GM13977 (cell line): ENCODE measurements at regions not wholly inside any gene's neighbourhood (a gene's known extent, or its start where the extent isn't known, plus 50 kb on each side); places are given as distances from the start of the nearest gene placed in this dataset.

ENCODE experiments used
- DNase-seq: peaks from one replicate; pipeline ENCODE4 v3.0.0; 2012; ENCODE audit warnings: low spot score
- in situ Hi-C: fragments of 300-500 bp; cut with MboI; formaldehyde crosslinking; loops from one replicate; pipeline ENCODE4 v1.12.0; 2022; ENCODE audit warnings: low sequenced_read_pairs, low pct_unique_long_range_greater_than_20kb, mixed read lengths, inconsistent platforms; ENCODE audit not compliant: unreplicated experiment
- TF ChIP-seq, protein P1 (sequence below): IDR thresholded peaks from 2 replicates; pipeline ENCODE4 v1.5.1; 2012; ENCODE audit warnings: mild to moderate bottlenecking, control low read depth; ENCODE audit not compliant: insufficient read depth; ENCODE audit errors: extremely low read depth, missing control alignments

DNA sequence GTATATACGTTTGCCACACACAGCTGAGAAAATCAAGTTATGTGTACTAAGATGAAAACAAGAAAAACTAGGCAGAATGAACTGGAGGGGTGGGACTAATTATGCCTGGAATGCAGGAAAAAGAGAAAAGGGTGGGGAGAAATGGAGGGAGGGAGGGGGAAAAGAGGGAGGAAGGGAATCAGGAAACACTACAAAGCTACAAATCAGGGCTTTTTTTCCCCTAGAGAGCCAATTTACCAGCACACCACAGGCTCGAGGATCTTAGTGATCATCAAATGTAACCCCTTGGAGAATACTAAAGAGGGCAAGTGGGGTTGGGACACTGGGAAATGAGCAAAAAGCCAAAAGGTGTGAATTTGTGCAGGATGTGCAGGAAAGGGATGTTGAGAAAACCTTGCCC, 451.9 kb downstream of the SMARCA1 start:
- DNase-seq, result no peak
- TF ChIP-seq, protein P1, sequence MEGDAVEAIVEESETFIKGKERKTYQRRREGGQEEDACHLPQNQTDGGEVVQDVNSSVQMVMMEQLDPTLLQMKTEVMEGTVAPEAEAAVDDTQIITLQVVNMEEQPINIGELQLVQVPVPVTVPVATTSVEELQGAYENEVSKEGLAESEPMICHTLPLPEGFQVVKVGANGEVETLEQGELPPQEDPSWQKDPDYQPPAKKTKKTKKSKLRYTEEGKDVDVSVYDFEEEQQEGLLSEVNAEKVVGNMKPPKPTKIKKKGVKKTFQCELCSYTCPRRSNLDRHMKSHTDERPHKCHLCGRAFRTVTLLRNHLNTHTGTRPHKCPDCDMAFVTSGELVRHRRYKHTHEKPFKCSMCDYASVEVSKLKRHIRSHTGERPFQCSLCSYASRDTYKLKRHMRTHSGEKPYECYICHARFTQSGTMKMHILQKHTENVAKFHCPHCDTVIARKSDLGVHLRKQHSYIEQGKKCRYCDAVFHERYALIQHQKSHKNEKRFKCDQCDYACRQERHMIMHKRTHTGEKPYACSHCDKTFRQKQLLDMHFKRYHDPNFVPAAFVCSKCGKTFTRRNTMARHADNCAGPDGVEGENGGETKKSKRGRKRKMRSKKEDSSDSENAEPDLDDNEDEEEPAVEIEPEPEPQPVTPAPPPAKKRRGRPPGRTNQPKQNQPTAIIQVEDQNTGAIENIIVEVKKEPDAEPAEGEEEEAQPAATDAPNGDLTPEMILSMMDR, result no peak
- in situ Hi-C loops, result no loop called here

DNA sequence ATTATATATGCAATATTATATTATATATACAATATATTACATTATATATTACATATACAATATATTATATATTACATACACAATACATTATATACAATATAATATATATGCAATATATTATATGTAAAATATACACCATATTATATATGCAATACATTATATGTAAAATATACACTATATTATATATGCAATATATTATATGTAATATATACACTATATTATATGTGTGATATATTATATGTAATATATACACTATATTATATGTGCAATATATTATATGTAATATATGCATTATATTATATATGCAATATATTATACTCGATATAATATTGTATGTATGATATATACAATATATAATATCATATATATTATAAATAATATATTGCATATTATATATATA, 457.4 kb downstream of the SMARCA1 start:
- DNase-seq, result no peak
- TF ChIP-seq, protein P1, result no peak
- in situ Hi-C loops, result no loop called here

DNA sequence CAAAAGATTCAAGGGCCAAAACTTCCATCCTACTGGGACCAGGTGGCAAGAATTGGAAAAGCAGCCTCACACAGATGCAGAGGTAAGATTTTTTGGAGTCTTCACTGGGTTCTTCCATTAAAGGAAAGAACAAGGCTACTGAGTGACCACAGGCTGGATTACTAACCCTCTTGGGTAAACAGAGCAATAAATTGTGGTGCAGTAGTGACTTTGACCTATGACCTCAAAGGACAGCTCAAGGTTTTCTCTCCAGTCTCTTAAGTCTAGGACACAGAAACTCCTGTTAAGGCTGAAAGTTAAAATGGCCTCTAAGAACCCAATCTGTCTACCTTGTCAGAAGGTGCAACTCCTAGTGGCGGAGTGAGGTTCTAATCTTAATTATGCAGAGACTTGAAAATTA, 464.9 kb downstream of the SMARCA1 start:
- DNase-seq, result no peak
- TF ChIP-seq, protein P1, result no peak
- in situ Hi-C loops, result no loop called here

DNA sequence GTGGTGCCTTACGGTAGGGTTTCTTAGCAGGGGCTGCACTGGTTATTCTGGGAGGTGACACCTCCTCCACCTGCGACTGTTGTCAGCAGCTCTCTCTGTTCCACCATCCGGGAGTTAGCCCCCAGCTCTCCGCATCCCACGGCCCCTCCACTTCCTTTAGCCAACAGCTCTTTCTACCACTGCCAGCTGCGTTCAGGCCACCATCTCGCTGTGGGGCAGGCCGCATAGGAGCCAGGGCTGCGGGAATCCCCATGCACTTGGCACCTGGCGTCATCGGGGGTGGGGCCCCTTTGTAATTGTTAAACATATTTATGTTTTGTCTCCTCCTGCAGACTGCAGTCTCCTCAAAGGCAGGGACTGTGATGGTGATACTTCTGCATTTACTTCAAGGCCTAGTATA, 480.2 kb downstream of the SMARCA1 start:
- TF ChIP-seq, protein P1, result no peak
- no peak for DNase-seq
- in situ Hi-C loops, result no loop called here

DNA sequence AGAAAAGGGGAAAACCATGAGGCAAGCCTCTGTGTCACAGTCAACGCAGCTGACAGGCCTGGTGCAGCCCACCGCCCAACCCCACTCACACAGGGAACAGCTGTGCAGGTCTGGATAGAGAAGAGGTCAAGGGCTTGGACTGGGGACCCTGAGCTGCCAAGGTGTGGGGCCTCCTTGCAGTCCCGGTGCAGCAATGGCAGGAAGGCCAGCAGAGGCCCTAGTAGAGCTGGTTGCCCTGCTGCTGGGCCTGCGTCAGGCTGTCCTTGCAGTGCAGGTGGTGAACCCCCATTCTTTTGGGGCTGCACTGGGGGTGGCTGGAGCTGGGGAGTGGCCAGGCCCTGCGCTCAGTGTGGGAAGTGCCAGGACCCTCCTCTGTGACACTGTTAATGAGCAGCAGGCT, 482.0 kb downstream of the SMARCA1 start:
- TF ChIP-seq, protein P1, result no peak
- in situ Hi-C loops, result no loop called here
- no peak for DNase-seq

DNA sequence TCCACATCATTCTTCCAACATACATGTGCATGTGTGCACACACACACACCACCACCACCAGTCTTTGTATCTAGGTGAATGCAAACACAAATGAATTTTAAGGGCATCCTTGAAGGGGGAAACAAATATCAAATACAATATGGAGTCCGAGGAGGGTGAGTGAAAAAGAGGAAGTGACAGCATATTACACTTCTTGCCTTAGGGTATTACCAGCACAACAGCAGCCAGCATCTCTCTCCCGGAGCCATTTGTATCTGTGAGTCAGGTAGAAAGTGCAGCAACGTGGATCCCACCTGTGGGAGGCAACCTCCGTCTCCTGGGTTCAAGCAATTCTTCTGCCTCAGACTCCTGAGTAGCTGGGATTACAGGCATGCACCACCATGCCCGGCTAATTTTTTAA, 483.2 kb downstream of the SMARCA1 start:
- TF ChIP-seq, protein P1, result no peak
- in situ Hi-C loops, result no loop called here
- DNase-seq, result no peak

DNA sequence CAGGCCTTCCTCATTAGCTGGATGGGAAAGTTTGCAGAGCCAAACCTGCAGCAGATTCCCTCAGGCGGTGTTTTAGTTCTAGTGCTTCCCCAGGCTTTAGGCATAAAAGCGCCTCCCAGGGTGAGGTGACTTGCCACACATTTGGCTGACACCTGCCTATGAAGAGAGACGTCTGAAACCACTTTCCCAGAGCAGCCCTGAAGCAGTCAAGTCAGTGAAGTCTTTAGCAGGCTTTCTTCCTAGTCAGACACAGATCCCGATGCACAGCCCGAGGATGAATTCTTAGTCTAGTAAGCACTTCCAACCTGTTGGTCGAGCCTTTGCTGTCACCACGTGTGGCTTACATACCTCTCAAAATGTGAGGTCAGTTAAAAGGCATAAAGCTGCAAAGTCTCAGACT, 484.1 kb downstream of the SMARCA1 start:
- in situ Hi-C loops, result no loop called here
- no peak for DNase-seq
- TF ChIP-seq, protein P1, result no peak
